HG03565 (cell line): ENCODE measurements at regions not wholly inside any gene's neighbourhood (a gene's known extent, or its start where the extent isn't known, plus 50 kb on each side); places are given as distances from the start of the nearest gene placed in this dataset.

Experiments
- ATAC-seq: cut with Tn5 transposase; IDR thresholded peaks from one replicate; pipeline ENCODE4 v1.9.1; 2021; ENCODE audit warnings: mild to moderate bottlenecking, moderate library complexity; ENCODE audit not compliant: unreplicated experiment

DNA sequence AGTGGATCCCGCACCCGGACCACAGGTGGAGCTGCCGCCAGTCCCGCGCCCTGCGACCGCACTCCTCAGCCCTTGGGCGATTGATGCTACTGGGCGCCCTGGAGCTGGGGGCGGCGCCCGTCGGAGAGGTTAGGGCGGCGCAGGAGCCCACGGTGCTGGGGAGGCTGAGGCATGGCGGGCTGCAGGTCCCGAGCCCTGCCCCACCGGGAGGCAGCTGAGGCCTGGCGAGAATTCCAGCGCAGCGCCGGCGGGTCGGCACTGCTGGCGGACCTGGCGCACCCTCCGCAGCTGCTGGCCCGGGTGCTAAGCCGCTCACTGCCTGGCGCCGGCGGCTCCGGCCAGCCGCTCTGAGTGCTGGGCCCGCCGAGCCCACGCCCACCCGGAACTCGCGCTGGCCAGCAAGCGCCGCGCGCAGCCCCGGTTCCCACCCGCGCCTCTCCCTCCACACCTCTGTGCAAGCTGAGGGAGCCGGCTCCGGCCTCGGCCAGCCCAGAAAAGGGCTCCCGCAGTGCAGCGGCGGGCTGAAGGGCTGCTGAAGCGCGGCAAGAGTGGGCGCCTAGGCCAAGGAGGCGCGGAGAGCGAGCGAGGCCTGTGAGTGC, 1256.5 kb downstream of the STIM2 start:
- ATAC-seq, result no peak

DNA sequence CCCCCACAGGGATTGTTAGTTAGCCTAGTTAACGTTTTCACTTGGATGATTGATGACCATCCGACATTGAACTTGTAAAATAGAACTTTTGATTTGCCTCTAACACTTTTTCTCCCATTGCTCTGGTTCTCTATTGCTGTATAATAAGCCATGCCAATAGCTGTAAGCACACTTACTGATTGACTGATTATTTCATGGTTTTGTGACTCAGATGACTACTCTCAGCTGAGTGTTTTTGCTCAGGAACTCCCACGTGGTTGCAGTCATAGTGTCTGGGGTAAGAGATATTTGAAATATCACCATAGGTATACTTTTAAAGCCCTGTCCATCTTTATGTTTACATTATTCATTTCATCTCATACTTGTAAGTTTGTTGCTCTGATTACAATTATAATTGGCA, 1285.5 kb downstream of the STIM2 start:
- no peak for ATAC-seq

GRCh38 chr4:28148221-28148620, 1287.6 kb downstream of the STIM2 start:
- ATAC-seq, result no peak

GRCh38 chr4:28149762-28150161, 1289.1 kb downstream of the STIM2 start:
- ATAC-seq, result no peak

- ATAC-seq, result no peak
Measured at GRCh38 chr4:28151314-28151713, 1290.7 kb downstream of the STIM2 start.

GRCh38 chr4:28167411-28167810, 1306.8 kb downstream of the STIM2 start:
- ATAC-seq, result no peak

GRCh38 chr4:28176942-28177341, 1316.3 kb downstream of the STIM2 start:
- no peak for ATAC-seq

- no peak for ATAC-seq
Measured at GRCh38 chr4:28177641-28178040, 1317.0 kb downstream of the STIM2 start.

- no peak for ATAC-seq
Measured at GRCh38 chr4:28179126-28179525, 1318.5 kb downstream of the STIM2 start.

- ATAC-seq, result no peak
Measured at GRCh38 chr4:28209371-28209924, 1348.8 kb downstream of the STIM2 start.

DNA sequence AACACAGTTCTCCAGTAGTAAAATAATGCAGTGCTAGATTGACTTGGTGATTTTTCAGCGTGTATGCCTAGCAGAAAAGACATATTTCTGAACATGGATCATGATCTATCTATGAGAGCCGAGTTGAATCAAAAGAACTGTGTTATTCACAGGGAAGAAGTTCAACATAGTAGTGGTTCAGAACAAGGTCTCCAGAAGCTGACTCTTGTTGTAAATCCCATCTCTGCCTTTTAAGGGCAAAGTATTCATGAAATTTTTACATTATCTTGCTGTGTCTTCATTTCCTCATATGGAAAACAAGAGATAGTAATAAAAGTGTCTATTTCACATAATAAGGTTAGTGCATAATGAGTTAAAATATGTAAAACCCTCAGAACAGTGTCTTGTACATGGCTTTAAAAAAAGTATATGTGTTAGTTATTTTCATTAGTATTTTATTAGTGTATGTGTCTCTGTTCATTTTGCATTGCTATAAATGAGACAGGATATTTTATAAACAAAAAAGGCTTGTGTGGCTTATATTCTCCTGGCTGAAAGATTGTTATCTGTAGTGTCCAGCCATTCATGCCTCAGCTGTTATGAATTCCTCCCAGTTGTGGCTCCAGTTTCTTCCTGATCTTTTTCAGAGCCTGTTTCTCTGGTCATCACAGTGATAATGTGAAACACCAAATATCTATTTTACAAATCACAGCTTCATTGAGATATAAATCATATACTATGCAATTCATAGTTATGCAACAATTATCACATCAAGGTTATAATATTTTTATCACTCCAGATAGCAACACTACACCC, 1351.2 kb downstream of the STIM2 start:
- no peak for ATAC-seq

- no peak for ATAC-seq
Measured at GRCh38 chr4:28221536-28221935, 1360.9 kb downstream of the STIM2 start.

DNA sequence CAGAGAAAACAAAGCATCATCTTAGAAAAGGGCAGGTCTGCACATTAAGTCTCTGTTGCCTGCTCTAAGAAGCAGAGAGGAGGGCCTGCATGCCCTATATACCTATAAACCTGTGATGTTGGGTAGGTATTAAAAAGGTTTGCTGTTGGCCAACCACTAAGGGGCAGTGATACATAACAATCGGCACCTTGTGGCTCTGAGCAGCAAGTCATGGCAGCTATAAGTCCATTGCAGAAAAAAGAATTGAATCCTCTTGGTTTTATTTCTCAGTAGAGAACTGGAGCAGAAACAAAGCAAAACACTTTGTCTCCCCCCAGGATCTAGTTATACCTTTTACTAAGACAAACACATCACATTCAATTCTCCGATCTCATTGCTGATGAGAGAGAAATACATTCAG, 1364.4 kb downstream of the STIM2 start:
- ATAC-seq, result no peak

GRCh38 chr4:28225689-28226353, 1365.2 kb downstream of the STIM2 start:
- no peak for ATAC-seq

DNA sequence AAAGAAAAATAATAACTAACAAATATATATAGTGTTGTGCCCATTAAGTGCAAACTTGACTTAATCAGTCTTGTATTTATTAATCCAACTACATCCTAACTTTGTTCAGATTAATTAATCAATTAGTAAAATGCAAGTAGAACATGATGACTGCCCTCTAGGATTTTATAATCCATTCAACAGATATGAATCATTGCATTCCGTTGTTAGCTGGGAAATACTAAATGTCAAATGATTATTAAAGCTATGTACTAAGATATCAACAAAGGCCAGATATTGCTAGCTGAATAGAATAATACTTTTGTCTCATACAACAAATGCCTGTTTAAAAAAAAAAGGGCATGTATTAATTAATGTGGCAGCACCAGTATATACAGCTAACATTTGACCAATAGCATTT, 1366.3 kb downstream of the STIM2 start:
- no peak for ATAC-seq

- ATAC-seq, result no peak
Measured at GRCh38 chr4:28227764-28228163, 1367.1 kb downstream of the STIM2 start.

DNA sequence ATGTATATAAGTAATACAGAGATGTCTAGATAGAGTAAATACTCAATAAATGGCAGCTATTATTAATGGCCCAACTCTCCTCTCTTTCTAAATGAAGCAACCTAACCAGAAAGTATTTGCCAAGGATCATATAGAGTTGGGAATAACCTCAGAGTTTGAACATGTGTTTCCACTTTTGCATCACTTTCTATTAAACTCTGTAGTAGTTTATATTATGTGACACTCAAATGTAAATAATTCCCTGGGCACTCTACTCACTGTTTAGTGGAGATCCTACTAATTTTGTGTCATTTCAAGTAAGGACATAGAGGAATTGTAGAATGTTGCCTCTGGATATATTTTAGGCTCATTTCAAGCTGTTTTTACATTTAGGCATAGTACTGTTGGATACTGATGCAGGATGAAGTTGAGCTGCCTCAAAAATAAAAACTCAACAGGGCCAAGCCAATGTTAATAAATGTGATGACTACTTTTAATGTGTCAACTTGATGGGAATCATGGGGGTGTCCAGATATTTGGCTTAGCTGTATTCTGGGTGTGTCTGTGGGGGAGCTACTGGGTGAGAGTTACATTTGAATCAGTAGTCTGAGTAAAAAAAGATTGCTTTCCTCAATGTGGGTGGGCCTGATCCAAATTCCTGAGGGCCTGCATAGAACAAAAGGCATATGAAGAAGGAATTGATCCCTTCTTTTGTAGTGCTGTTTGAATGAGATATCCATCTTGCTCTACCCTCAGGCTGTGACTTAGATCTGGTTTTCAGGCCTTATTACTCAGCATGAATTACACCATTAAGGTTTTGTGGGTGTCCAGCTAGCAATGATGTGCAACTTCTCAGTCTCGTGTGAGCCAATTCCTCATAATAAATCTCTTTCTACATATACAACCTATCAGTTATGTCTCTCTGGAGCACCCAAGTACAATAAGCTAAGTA, 1368.2 kb downstream of the STIM2 start:
- ATAC-seq, result no peak

- ATAC-seq, result no peak
Measured at GRCh38 chr4:28232376-28232775, 1371.7 kb downstream of the STIM2 start.

GRCh38 chr4:28232951-28233350, 1372.3 kb downstream of the STIM2 start:
- no peak for ATAC-seq

GRCh38 chr4:28233724-28234123, 1373.1 kb downstream of the STIM2 start:
- no peak for ATAC-seq

DNA sequence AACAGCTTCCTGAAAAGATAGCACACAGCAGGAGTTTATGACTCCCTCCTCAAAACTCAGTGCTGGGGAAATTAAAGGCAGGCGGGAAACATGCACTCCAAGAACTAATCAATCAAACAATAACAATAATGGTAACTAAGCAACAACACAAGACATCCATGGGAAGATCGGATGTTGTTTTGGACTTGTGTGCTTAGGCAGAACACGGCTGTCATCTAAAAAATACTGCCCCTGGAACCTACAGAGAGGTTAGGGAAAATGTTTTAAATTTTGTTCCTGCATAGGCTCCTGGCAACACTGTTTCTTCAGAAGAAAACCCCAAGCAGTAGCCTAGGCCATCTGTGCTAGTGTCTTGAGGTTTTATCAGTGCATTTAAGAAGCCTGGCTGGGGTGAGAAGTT, 1378.2 kb downstream of the STIM2 start:
- ATAC-seq, result no peak
